NCI-H2107 treated with DMSO at 0.1 percent for 48 hours (cell line): ENCODE measurements at regions not wholly inside any gene's neighbourhood (a gene's known extent, or its start where the extent isn't known, plus 50 kb on each side); places are given as distances from the start of the nearest gene placed in this dataset.
A peak's percentile ranks its signal among the peaks of the same experiment; 100 is the strongest.

Source experiments
- DNase-seq: peaks from one replicate; lab custom pipeline; 2025; ENCODE audit not compliant: unreplicated experiment; lab: John Stamatoyannopoulos, UW

DNA sequence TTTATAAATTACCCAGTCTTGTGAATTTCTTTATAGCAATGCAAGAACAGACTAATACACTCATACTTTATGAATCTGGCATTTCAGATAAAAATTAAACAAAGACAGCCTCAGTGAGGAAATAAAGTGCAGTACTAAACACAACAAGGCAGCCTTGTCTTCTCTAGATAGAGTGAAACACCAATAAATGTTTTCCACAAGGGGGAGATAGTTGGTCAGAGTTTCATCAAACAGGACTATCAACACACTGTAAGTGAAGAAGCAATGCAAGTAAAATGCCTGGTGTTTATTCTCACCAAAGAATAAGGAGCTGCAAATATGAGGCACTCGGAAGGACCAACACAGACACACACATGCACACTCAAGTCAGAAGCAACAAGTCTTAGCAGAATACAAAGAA lies 62.8 kb downstream of the FAM9B start:
- DNase-seq = peak; percentile 19

DNA sequence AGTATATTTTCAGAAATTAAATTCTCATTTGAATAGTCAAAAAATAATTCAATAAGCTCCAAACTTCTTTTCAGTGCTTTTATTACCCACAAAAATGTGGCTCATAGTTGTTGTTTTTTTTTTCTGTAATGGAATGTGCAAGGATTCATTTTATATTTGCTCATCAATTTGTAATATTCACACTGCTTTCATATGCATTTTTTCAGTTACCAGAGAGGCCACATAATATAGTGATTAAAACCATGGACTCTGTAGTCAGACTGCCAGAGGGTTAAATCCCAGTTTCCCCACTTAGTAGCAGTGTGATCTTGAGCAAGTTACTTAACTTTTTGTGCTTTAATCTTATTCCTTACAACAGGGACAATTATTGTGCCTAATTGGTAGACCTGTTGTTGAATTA lies 64.5 kb downstream of the FAM9B start:
- DNase-seq = no peak

DNA sequence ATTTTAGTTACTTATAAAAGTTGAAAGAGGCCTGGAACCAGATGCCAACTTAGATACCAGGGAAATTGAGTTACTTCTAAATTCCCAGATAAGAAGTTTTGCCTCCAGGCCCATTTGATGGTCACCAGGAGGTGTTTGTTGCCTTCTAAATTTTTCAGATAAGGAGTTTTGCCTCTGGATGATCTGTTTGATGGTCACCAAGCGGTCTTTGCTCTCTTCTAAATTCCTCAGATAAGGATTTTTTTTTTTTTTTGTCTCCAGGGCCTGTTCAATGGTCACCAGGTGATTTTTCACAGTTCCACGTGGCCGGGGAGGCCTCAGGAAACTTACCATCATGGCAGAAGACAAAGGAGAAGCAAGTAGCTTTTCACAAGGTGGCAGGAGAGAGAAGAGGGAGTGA lies 66.5 kb downstream of the FAM9B start:
- DNase-seq = no peak

DNA sequence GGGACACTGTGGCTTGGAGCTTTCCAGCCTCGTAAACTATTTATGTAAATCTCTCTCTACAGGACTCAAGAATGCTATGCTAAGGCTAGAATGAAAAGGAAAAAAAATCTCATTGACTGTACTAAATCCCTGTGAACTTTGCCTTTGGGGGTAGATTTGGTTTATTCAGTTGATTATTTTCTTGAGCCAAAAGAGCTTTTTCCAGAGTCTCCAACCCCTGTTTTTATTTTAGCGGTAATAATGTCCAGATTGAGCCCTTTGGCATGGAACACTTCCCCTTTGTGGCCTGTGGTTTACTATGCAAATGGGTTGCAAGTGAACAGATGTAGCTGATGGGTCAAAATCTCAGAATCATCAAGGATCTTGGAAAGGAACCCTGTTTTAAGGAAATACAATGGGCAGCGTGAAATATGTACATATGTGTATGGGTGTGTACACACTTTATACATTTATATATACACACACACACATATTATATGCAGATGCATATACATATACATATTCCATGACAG lies 72.9 kb downstream of the FAM9B start:
- DNase-seq = no peak

DNA sequence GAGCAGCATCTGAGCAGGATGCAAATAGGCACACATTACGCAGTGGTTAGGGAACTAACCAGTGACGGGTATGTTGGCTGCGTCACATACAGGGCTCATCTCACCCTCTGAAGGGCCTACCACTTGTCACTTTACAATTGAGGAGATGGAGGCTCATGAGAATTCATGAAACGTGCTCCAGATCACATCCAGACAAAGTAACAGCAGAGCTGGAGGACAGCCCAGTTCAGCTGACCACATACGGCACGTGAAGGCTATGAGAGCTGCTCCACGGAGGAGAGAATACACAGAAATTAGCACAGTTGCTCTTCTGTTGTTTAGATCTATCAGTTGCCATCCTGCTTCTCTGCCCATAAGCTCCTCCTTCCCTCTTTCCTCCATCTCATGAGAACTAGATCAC lies 78.4 kb downstream of the FAM9B start:
- DNase-seq = no peak

DNA sequence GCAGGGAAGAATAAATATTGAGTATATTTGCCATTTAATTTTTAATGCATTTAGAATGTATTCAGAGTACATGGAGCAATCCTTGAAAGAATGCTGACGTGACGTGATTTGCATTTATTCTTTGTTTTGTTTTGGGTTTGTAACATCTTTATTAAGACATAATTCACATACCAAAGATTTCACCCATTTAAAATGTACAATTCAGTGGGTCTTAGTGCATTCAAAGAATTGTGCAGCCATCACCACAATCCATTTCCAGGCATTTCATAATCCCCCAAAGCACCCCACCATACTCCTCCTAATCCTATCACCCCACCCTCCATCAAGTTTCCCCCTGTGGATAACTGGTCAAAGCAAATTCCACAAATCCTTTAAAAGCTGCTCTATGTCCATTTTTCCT lies 87.4 kb downstream of the FAM9B start:
- no peak for DNase-seq

DNA sequence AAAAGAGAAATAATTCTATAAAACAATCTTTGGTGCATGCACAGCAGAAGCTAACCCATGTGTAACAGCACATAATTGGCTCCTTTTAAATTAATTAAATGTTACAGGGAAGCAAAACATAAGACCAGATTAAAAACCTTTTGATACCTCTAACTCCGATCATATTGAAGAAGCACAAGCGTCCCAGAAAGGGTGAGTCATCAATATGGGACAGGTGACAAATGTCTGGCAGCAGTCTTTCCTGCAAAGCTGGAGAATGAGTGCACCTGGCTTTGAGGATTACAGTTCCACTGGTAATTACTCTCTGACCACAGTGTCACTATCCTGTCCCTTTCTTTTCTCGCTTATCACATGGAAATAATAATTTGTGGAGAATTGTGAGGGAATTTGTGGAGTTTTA lies 94.6 kb downstream of the FAM9B start:
- DNase-seq = peak; percentile 85

DNA sequence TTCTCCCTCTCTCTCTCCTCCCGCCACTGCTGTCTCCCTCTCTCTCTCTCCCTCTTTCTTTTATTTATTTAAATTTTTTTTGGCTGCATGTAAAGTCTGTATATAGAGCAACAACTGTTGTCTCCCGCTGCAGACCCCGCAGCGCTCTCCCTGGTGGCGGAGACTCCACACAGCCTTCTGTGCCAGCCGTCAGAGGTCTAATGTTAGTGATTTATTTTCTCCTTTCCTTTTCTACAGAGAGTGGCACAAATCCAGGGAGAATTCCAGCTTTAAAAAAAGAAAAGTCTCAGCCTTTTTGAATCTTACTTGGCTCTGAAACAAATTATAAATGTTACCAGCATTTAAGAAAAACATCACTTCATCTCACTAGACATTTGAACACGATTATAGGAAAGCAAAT lies 106.2 kb downstream of the FAM9B start:
- DNase-seq = no peak

DNA sequence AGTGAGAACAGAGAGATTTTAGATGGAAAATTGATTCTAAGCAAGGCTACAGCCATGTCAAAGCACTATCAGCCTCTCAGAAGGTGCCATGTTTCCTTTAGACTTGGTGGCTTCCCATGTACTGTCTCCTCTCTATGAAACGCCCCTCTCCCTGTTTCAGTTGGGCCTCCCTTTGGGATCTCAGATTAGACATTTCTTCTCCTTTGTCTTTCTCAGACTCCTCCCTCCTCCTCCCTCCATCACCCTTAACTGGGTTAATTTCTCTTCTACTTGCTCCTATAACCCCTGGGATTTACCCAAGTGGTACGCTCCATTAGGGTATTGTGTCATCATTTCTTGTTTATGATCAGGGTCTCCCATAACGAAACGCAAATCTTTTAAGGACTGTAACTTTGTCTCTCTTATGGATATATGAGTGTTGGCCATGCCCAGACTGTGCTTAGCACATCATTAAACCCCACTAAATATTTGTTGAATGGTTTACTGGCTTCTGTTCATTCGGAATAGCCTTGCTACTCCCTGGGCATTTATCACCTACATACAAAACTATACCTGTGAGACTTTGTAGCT lies 106.8 kb downstream of the FAM9B start:
- no peak for DNase-seq

DNA sequence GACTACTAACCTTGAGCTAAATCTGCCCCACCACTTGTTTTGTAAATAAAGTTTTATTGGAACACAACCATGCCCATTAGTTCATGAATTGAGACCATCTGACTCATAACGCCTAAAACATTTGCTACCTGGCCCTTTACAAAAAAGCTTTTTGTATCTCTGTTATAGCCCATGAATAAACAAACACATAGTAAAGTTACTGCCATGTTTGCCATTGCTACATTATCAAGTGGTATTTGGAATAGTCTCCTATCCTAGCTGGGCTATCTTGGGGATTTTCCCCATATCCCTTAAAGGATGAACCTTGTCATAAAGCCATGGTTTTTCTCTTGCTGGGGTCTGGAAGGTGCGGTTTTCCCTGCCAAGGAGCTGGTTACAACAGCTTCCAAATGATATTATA lies 112.3 kb downstream of the FAM9B start:
- DNase-seq = no peak

DNA sequence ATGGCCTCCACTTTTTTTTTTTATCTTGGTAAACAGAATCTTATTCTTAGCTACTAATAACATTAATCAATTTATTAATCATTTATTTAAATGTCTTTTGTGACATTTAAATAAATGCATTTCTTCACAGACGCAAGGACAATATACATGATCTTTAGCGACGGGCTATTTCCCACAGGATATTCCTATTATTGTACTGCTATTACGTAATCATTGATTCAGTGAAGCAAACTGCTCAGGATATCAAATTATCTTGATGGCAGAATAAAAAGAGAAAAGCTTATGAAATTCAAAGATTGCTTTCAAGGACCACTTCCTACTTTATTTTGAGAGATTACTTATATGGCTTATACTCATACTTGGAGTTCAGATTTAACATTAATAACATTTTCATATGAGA lies 114.1 kb downstream of the FAM9B start:
- no peak for DNase-seq

DNA sequence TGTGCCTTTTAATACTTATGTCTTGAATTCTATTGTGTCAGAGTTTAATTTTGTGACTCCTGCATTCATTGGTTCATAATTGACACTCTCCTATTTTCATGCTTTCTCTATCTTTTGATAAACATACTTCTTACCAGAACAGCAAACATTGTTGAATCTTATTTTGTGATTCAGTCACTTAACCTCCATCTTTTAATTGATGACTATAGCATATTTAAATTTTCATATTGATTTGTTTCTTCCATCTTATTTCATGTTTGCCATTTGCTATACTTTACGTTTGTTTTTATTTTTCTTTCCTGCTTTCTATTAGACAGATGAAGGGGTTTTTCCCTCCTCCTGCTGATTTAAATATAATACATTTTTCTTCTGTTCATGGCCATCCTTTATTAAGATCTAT lies 115.5 kb upstream of the FAM9A start:
- DNase-seq = no peak

DNA sequence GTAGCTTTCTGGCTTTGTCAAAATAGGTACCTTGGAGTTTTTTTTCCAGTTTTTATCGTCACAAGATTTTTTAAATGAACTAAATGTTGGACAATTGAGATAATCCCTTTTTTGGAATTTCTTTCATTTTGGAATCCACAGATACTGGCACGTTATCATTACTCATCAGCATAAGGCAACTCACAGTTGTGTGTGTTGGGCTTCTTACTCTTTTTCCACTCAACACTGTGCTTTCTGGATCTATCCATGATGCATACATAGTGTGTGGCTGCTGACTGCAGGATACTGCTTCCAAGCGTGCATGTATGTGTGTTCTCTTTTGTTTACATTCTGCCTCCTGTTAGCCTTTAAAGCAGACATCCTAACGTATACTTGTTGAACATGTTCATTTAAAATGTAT lies 113.5 kb upstream of the FAM9A start:
- no peak for DNase-seq

DNA sequence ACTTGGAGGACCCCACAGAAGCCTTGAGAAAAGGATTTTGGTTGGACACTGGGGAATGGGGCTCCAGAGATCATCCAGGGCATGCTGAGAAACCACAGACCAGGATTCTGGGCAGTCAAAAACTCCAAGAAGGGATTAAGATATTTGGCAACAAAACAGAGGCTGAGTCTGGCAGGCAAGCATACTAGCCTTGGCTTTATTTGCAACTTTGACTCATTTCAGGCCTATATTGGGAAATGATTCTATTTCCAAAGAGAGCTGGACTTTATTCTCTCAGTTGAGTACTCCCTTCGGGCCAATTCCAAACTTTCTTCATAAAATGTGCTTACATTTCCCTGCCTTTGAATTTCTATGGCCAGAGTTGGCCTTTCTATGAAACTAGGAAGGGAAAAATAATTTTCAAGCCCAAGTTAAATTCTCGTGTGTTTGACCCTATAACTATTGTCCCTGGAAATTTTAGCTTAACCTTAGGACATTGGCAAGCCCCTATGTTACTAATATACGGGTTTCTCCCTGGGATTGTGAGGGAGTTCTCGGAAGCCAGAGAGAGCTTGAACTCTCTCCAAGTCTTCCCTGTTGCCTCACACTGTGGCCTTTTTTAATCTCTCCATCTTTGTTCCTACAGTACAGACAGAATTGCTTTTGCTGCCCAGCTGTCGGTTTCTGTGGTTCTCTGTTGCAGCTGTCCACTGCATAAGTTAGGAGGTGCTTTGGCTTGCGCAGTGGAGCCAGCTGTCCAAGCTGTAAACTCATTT lies 112.6 kb upstream of the FAM9A start:
- DNase-seq = no peak

DNA sequence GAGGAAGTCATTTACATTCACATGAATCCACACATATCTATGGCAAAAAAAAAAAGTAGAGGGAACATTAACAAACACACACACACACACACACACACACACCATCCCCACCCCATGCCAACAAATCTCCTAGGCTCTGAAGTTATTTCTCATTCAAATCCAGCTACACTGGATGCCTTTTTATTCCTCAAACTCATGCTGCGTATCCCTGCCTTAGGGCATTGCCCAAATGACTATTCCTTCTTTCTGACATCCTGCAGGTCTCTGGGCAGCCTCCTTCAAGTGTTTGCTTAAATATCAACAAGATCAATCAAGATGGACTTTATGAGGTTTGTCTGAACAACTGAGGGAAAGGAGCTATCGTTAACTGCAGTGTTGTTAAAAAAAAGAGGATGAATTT lies 106.5 kb upstream of the FAM9A start:
- DNase-seq = no peak

DNA sequence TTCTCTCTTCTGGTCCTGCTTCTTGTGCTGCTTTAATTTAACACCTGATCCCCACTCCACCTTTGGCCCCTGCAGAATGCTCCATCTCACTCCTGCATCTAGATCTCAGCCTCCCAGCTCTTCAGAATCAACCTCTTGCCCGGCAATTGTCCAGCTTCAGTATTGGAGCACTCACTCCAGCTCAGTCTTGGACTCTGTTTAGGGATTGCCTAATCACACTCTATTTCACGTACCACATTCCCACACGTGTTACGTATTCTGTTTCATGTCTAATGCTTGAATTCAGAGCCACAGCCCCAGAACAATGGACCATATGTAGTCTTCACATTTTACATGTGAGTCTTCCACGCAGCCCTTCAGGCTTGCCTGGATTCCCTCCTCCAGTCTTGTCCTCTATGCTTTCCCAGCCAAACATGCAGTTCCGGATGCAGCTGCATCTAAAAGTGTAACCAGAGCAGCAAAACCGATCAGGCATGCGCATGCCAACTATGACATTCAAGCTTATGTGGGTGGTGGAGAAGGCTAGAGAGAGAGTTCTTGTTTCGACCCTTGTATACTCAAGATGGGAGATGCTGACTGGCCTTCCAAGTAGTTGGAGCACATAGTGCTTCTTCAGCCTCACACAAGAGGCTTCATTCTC lies 105.2 kb upstream of the FAM9A start:
- no peak for DNase-seq

DNA sequence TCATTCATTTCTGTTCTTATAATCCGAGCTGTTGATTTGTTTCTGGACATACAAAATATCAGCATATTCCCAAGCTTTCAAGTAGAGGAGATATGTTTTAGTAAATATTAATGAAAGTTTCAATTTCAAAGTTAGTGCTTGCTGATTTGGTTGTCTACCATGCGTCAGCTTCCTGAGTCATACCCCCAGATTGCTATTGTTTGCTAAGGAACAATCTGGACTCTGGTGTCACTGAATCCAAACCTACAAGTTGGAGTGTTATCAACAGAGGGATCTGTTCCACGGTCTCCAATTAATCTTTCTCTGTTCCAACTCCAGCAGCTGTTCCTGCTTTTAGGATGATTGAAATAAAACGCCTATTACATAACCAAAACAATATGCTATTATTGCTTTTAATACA lies 96.1 kb upstream of the FAM9A start:
- no peak for DNase-seq

DNA sequence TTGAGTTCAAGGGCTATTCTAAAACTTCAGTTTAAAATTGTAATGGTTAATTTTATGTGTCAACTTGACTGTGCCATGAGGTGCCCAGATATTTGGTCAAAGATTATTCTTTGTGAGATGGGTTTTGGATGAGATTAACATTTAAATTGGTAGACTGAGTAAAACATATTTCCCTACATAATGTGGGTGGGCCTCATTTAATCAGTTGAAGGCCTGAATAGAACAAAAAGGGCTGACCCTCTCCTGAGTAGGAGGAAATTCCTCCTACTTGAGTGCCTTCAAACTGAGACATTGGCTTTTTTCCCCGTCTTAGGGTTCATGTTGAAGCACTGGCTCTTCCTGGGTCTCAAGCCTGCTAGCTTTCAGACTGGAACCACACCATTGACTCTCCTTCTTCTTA lies 89.6 kb upstream of the FAM9A start:
- no peak for DNase-seq

DNA sequence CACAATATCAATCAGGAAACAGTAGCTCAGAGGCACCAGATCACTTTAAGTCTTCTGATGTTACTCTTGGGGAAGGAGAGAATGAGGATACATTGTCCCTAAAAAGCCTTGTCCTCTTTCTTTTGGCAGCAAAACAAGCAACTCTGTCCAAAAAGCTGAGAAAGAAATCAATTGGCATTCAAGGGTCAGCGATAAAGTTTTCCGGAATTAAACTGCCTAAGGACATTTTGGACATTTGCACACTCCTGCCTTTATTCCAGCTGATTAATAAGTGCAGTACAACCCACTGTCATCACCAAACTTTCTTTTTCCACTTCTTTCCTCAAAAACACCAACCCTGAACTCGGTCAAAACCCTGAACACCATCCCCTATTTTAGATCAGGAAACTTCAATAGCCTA lies 85.8 kb upstream of the FAM9A start:
- no peak for DNase-seq

DNA sequence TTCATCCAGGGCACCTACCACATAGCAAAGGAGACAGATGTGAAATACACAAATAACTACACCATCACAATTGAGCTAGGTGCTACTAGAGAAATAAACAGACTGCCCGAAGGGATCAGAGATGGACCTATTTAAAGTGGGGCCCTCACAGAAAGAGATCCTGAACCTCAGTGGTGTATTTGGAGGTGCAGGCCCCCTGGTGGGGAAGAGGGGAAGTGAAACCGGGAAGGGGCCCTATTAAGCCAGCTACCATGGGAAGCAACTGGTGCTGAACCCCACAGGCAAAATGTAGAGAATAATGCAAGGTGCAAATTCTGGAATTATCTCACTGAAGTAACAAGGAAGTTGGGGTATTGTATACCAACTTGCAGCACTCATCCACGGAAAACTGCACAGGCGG lies 78.6 kb upstream of the FAM9A start:
- no peak for DNase-seq

DNA sequence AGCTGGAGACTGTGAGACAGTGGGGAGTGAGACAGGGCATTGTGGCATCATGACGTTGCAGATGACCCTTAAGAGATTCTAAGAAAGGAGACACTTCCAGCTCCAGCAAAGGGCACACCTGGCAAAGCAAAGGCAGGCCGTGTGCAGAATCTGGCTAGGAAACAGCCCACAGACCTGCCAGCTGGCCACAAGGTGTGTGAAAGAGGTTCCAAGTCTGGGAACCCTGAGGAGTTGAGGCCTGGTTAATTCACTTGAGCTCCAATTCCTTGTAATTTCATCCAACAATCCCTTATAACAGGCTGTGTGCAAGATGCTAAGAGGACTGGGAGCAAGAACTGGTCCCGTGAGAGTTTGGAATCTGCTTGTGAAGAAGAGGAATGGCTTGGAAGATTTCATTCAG lies 72.8 kb upstream of the FAM9A start:
- DNase-seq = no peak

DNA sequence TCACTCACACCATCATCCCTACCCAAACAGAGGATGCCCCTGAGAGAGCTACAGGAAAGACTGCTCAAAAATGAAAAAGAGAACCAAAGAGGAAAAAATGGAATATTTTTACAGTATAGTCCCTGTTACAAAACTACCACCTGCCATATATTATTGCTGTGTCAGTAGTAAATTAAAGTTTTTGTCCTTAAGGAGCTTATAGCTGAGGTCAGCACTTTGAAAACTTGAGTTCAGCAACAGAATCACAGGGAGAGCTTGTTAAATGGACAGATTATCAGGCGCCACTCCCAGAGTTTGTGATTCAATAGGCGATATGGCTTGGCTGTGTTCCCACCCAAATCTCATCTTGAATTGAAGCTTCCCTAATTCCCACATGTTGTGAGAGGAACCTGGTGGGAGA lies 71.9 kb upstream of the FAM9A start:
- DNase-seq = no peak

DNA sequence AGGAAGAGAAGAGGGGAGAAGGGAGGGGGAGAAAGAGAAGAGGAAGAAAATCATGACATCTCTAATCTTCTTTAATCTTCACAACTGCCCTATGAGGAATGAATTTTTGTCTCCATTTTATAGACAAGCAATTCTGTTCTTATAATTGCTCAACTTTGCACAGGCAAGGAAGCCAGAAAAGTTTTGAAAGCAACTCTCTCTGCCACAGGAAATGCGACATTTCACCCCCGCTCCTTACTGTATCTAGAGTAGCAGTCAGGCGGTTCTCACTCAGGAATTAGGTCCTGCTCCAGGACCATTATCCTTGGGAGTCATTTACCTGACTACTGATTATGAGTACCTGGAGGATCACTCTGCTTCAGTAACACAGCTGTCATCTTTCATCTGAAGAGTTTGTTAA lies 69.2 kb upstream of the FAM9A start:
- DNase-seq = no peak
